GM23338 (cell line): ENCODE measurements at regions not wholly inside any gene's neighbourhood (a gene's known extent, or its start where the extent isn't known, plus 50 kb on each side); places are given as distances from the start of the nearest gene placed in this dataset.

Experiments used
- CREB1 ChIP-seq: fragments of 250-450 bp; sonication (Bioruptor Pico); IDR thresholded peaks from 2 replicates; pipeline ENCODE4 v1.5.0; 2020; ENCODE audit warnings: low read depth, mild to moderate bottlenecking, moderate library complexity
- CTCF ChIP-seq, 2 experiments: fragments of 200-600 bp in 1 of 2; sonication (generic) in 1 of 2; conservative IDR thresholded peaks; 2 replicates each; pipeline versions ENCODE4 v1.5.1 to v1.6.1; 2016 to 2017; ENCODE audit warnings: antibody characterized with exemption in 2 of 2, low read depth in 2 of 2, mild to moderate bottlenecking in 2 of 2, moderate library complexity in 1 of 2
- ETS1 ChIP-seq: IDR thresholded peaks from 2 replicates; pipeline ENCODE4 v1.6.1; 2016; ENCODE audit warnings: antibody characterized with exemption
- EZH2 ChIP-seq: fragments of 200-600 bp; sonication (generic); IDR thresholded peaks from one replicate; pipeline ENCODE4 v1.8.0; 2017; ENCODE audit warnings: antibody characterized with exemption, mild to moderate bottlenecking, low read depth; ENCODE audit not compliant: unreplicated experiment
- EZH2phosphoT487 ChIP-seq: fragments of 200-600 bp; sonication (generic); IDR thresholded peaks from one replicate; pipeline ENCODE4 v1.8.1; 2018; ENCODE audit warnings: antibody characterized with exemption; ENCODE audit not compliant: unreplicated experiment
- JUNB ChIP-seq: IDR thresholded peaks from one replicate; pipeline ENCODE4 v1.6.1; 2016; ENCODE audit warnings: antibody characterized with exemption; ENCODE audit not compliant: unreplicated experiment
- NANOG ChIP-seq: IDR thresholded peaks from 2 replicates; pipeline ENCODE4 v1.6.1; 2016; ENCODE audit warnings: antibody characterized with exemption, borderline replicate concordance
- POLR2AphosphoS5 ChIP-seq: IDR thresholded peaks from 2 replicates; pipeline ENCODE4 v1.6.1; 2016; ENCODE audit warnings: antibody characterized with exemption, low read depth
- REST ChIP-seq: IDR thresholded peaks from one replicate; pipeline ENCODE4 v1.6.1; 2018; ENCODE audit warnings: antibody characterized with exemption; ENCODE audit not compliant: unreplicated experiment
- STAT1 ChIP-seq: IDR thresholded peaks from one replicate; pipeline ENCODE4 v1.6.1; 2016; ENCODE audit warnings: antibody characterized with exemption; ENCODE audit not compliant: unreplicated experiment
- ZNF114 ChIP-seq: fragments of 250-450 bp; sonication (Bioruptor Pico); IDR thresholded peaks from 2 replicates; pipeline ENCODE4 v1.5.0; 2020; ENCODE audit warnings: mild to moderate bottlenecking, moderate library complexity
- ZNF331 ChIP-seq: fragments of 250-450 bp; sonication (Bioruptor Pico); IDR thresholded peaks from 2 replicates; pipeline ENCODE4 v1.5.0; 2020; ENCODE audit warnings: low read depth, mild to moderate bottlenecking, moderate library complexity

- TF ChIP-seq CTCF (conservative IDR thresholded peaks at IDR 0.05; ENCODE audit: low read depth in 2 of 2) = no peak
- no peak for TF ChIP-seq STAT1
- no peak for TF ChIP-seq POLR2AphosphoS5
- no peak for TF ChIP-seq EZH2phosphoT487
- TF ChIP-seq EZH2 = no peak
- TF ChIP-seq ZNF331 = no peak
- TF ChIP-seq CREB1 (CRISPR knock-in tag) = no peak
- no peak for TF ChIP-seq JUNB
- TF ChIP-seq REST = no peak
- no peak for TF ChIP-seq ETS1
- TF ChIP-seq NANOG = no peak
- TF ChIP-seq ZNF114 = no peak
Measured at GRCh38 chr2:223519471-223519870, 82.7 kb downstream of the SCG2 start.
